ENCODE measurements at regions not wholly inside any gene's neighbourhood (a gene's known extent, or its start where the extent isn't known, plus 50 kb on each side); places are given as distances from the start of the nearest gene placed in this dataset.

GRCh38 chr5:93008502-93009207, 572.4 kb downstream of the NR2F1-AS1 start:
- Histone ChIP-seq H3K27me3 (ENCODE audit: insufficient read depth, low read length) (no peaks in the 10 kb centered on the region), H3K4me1 (ENCODE audit: insufficient read depth, low read length, severe bottlenecking) (no peaks in the 10 kb centered on the region), H3K9ac (ENCODE audit: low read length) (no peak overlapping the region), H3F3A (ENCODE audit: insufficient read depth, low read length) (no peaks in the 10 kb centered on the region), H3K36me3 (ENCODE audit: insufficient read depth, low read length) (no peaks in the 10 kb centered on the region), H3K79me2 (ENCODE audit: insufficient read depth, low read length) (no peaks in the 10 kb centered on the region), H3K4me2 (ENCODE audit: low read length) (no peak overlapping the region), H3K27ac (ENCODE audit: low read depth, low read length, poor library complexity, severe bottlenecking) (no peak overlapping the region), H3K4me3 (ENCODE audit: low read depth, low read length, poor library complexity, severe bottlenecking) (no peak overlapping the region), H3K9me3 (ENCODE audit: low read length) (no peaks in the 10 kb centered on the region), H2AFZ (ENCODE audit: low read length) (no peak overlapping the region), H4K20me1 (ENCODE audit: insufficient read depth, low read length) (no peaks in the 10 kb centered on the region), H3K9me2 (ENCODE audit: low read depth, low read length) (no peaks in the 10 kb centered on the region)
- TF ChIP-seq EZH2 (IDR thresholded peaks at IDR 0.05; ENCODE audit: borderline replicate concordance, low read length), result no peak
- TF ChIP-seq, protein P1, sequence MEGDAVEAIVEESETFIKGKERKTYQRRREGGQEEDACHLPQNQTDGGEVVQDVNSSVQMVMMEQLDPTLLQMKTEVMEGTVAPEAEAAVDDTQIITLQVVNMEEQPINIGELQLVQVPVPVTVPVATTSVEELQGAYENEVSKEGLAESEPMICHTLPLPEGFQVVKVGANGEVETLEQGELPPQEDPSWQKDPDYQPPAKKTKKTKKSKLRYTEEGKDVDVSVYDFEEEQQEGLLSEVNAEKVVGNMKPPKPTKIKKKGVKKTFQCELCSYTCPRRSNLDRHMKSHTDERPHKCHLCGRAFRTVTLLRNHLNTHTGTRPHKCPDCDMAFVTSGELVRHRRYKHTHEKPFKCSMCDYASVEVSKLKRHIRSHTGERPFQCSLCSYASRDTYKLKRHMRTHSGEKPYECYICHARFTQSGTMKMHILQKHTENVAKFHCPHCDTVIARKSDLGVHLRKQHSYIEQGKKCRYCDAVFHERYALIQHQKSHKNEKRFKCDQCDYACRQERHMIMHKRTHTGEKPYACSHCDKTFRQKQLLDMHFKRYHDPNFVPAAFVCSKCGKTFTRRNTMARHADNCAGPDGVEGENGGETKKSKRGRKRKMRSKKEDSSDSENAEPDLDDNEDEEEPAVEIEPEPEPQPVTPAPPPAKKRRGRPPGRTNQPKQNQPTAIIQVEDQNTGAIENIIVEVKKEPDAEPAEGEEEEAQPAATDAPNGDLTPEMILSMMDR (IDR thresholded peaks at IDR 0.05; ENCODE audit: low read length), result no peak

DNA sequence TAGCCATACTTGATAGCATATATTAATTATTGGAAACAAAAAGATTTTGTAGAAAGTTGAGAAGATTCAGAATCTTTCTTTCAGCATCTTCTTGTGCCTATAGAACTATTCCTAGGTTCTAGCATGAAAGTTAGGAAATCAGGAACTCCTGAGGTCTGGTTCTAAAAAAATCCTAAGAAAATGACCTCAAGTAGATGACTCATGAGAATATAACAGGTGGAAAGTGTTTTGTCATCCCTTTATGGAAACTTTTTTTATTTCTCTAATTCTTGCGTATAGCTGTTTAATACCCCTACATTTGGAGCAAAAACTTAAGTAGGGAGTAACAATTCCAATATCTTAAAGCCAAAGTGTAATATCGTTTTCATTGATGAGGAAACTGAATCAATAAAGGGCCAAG, 574.1 kb downstream of the NR2F1-AS1 start:
- TF ChIP-seq, protein P1 (IDR thresholded peaks at IDR 0.05; ENCODE audit: low read length), result no peak
- TF ChIP-seq EZH2 (IDR thresholded peaks at IDR 0.05; ENCODE audit: borderline replicate concordance, low read length), result no peak
- Histone ChIP-seq H3K4me3 (ENCODE audit: low read depth, low read length, poor library complexity, severe bottlenecking) (no peak overlapping the region), H2AFZ (ENCODE audit: low read length) (no peak overlapping the region), H3K27me3 (ENCODE audit: insufficient read depth, low read length) (no peaks in the 10 kb centered on the region), H3K4me1 (ENCODE audit: insufficient read depth, low read length, severe bottlenecking) (no peaks in the 10 kb centered on the region), H3K9me3 (ENCODE audit: low read length) (no peaks in the 10 kb centered on the region), H3K79me2 (ENCODE audit: insufficient read depth, low read length) (no peaks in the 10 kb centered on the region), H3K4me2 (ENCODE audit: low read length) (no peak overlapping the region), H3K36me3 (ENCODE audit: insufficient read depth, low read length) (no peaks in the 10 kb centered on the region), H4K20me1 (ENCODE audit: insufficient read depth, low read length) (no peaks in the 10 kb centered on the region), H3F3A (ENCODE audit: insufficient read depth, low read length) (no peaks in the 10 kb centered on the region), H3K27ac (ENCODE audit: low read depth, low read length, poor library complexity, severe bottlenecking) (no peak overlapping the region), H3K9ac (ENCODE audit: low read length) (no peak overlapping the region), H3K9me2 (ENCODE audit: low read depth, low read length) (no peaks in the 10 kb centered on the region)

DNA sequence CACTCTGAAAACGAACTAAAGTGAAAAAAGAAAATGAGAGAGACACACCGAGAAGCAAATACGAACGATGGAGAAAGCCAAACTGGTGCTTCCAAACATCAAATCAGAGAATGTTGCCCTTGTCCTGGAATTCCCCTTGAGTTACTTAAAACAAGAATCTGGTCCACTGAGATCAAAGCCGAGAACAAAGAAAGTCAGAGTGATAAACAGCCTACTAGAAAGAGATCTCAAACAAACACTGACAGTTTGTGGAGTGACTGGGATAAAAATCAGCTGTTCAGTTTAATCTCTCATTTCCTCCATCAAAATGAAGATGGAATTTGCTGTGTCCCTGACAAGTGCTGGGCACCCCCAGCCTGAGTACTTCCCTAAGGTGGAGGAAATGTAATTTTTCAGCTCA, 582.6 kb downstream of the NR2F1-AS1 start:
- H4K20me1 ChIP-seq (ENCODE audit: insufficient read depth, low read length), result no peaks in the 10 kb centered on the region
- H2AFZ ChIP-seq (ENCODE audit: low read length), result no peak overlapping the region
- no peak overlapping the region for H3K9ac ChIP-seq (ENCODE audit: low read length)
- H3K79me2 ChIP-seq (ENCODE audit: insufficient read depth, low read length), result no peaks in the 10 kb centered on the region
- H3K4me2 ChIP-seq (ENCODE audit: low read length), result no peak overlapping the region
- H3K36me3 ChIP-seq (ENCODE audit: insufficient read depth, low read length), result no peaks in the 10 kb centered on the region
- H3K4me1 ChIP-seq (ENCODE audit: insufficient read depth, low read length, severe bottlenecking), result no peaks in the 10 kb centered on the region
- no peak overlapping the region for H3K27ac ChIP-seq (ENCODE audit: low read depth, low read length, poor library complexity, severe bottlenecking)
- H3K4me3 ChIP-seq (ENCODE audit: low read depth, low read length, poor library complexity, severe bottlenecking), result no peak overlapping the region
- H3K27me3 ChIP-seq (ENCODE audit: insufficient read depth, low read length), result no peaks in the 10 kb centered on the region
- no peaks in the 10 kb centered on the region for H3K9me3 ChIP-seq (ENCODE audit: low read length)
- H3F3A ChIP-seq (ENCODE audit: insufficient read depth, low read length), result no peaks in the 10 kb centered on the region
- H3K9me2 ChIP-seq (ENCODE audit: low read depth, low read length), result no peaks in the 10 kb centered on the region; the same call in 1 of the 2 replicates
- TF ChIP-seq, protein P1 (IDR thresholded peaks at IDR 0.05; ENCODE audit: low read length), result no peak

Data from OCI-LY1 (cell line).